GM19468 (cell line): ENCODE measurements at regions not wholly inside any gene's neighbourhood (a gene's known extent, or its start where the extent isn't known, plus 50 kb on each side); places are given as distances from the start of the nearest gene placed in this dataset.

Experiments used
- ATAC-seq: cut with Tn5 transposase; IDR thresholded peaks from one replicate; pipeline ENCODE4 v1.9.1; 2021; ENCODE audit warnings: mild to moderate bottlenecking, moderate library complexity, moderate number of reproducible peaks; ENCODE audit not compliant: unreplicated experiment; ENCODE audit errors: extremely low read depth

DNA sequence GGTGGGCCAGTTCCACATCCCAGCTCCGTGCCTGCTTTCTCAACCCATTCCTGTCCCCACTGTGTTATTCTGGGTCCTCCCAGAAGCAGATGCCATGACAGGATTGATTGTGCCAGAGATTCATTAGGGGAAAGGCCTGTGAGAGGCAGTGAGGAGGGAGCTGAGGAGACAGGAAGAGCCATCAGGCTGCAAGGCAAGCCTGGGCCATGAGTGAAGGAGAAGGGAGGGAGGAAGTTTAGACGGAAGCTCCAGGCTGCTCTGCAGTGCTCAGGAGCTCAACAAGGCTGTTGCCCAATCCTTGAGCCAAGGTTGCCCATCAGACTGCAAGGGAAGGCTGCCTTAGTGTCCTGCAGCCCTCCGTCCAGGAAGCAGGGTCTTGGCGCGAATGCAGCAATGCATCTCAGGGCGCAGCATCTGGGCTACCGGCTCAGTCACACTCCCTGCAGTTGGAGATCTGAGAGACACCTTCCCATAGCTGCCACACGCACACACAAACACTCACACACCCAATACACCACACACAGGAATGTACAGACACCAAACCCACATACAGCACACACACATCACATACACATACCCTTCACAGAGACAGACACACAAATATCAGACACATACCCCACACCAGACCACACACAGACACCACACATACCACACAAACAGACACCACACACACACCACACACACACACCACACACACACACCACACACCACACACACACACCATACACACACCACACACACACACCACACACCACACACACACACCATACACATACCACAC is 139.5 kb upstream of the NDUFV2 start:
- no peak for ATAC-seq

DNA sequence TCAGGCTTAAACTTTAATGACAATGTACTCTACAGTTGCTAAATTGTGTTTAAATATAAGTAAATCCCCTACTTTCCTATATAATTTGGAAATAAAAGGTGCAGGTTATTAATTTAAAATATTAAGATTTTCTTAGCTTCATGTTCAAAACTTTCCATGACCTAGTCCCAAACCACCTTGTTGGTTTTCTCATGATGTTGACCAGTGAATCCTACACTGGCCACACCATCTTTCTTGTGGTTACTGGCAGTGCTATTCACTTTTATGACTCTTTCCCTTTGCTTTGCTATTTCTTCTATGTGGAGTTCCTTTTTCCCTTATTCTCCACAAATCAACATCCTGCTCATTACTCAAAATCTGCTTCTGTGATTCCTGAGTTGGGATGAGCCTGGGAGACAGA is 138.6 kb upstream of the NDUFV2 start:
- ATAC-seq = no peak

- ATAC-seq = no peak
Measured at GRCh38 chr18:8965398-8965797, 137.1 kb upstream of the NDUFV2 start.

DNA sequence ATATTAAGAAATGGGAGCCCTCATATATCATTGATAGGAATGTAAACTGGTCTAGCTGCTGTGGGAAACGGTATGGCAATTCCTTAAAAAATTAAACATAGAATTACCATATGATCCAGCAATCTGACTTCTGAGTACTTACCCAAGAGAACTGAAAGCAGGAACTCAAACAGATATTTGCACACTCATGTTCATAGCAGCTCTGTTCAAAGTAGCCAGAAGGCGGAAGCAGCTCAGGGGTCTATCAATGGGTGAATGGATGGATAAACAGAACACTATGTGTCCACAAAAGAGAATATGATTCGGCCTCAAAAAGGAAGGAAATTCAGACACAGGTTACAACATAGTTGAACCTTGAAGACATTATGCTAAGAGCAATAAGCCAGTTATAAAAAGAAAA is 135.7 kb upstream of the NDUFV2 start:
- ATAC-seq = no peak

- ATAC-seq = no peak
Measured at GRCh38 chr18:8967573-8967972, 134.9 kb upstream of the NDUFV2 start.

DNA sequence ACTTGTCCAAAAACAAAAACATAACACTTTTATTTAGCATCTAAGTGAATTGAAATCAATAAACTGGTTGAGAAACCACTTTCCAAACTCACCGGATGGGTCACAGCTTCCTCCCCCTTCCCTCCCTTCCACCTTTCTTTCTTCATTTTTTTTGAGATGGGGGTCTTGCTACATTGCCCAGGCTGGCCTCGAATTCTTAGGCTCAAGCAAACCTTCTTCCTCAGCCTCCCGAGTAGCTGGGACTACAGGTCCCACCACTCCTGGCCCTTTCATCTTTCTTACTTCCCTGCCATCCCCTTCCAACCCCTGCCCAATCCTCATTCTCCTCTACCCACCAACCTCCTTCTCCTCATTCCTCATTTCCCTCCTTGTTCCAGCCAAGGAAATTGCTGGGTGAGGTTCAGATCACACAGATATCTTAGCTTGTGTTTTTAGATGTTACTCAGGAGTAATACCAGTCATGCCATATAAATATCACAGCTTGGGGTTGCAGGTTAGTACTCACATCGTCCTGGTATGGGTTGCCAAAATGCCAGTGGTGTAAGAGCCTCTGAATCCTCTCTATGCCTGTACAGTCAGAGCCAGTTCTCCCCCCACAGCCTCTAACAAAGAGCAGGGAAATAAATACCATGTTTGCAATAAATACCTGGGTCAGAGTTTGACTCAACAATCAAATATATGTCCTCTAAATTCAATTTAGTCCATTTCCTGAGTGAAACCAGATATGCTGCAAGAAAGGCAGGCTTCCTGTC is 132.7 kb upstream of the NDUFV2 start:
- no peak for ATAC-seq

GRCh38 chr18:8970843-8971242 is 131.7 kb upstream of the NDUFV2 start:
- no peak for ATAC-seq

GRCh38 chr18:8972116-8972515 is 130.4 kb upstream of the NDUFV2 start:
- ATAC-seq = no peak

DNA sequence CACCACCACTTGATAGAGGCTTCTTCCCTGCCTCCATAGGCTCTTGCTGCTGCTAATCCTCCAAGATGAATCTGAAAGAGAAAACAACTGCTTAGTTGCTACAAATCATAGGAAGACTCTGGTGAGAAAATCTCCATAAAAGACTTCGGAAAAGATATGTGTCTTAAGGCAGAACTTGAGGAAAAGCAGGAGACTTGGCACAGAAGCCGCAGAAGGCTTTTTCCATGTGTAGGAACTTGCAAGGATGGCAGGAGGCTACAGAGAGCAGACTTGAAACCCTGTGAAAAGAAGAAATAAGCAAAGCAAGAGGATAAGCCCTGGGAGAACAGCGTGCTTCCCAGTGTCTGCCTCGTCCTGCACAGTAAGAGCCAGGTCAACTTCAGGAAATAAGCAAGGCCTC is 128.2 kb upstream of the NDUFV2 start:
- no peak for ATAC-seq

- no peak for ATAC-seq
Measured at GRCh38 chr18:8974696-8975095, 127.8 kb upstream of the NDUFV2 start.

DNA sequence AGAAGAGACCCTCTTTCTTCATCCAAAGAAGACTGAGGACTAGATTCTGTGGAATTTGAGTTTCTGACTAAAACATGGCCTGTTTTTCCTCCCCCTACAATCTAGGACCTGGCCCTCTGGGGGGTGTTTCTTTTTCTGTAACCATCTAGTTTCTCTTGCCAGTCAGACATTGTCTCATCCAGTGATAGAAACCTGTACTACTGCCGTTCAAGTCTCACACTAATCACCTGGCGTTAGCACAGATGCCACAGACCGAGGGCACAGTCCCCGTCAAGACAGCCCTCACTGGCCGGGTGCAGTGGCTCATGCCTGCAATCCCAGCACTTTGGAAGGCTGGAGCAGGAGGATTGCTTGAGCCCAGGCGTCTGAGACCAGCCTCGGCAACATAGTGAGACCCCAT is 126.9 kb upstream of the NDUFV2 start:
- ATAC-seq = no peak

DNA sequence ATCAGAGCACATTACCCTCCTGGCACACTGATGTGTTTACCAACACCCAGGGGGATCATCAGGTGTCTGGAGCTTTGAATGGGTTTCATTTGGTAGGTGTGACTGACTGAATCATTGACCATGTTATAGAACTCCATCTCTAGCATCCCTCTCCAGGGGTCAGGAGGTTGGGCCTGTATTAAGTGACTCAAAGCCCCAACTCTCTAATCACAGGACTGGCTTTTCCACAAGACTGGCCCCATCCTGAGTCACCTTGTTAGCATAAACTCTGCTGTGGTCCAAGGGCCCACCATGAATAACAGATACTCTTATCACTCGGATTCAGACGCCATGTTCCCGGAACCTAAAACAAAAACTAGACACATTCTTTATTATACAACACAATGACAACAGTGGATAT is 125.9 kb upstream of the NDUFV2 start:
- no peak for ATAC-seq

DNA sequence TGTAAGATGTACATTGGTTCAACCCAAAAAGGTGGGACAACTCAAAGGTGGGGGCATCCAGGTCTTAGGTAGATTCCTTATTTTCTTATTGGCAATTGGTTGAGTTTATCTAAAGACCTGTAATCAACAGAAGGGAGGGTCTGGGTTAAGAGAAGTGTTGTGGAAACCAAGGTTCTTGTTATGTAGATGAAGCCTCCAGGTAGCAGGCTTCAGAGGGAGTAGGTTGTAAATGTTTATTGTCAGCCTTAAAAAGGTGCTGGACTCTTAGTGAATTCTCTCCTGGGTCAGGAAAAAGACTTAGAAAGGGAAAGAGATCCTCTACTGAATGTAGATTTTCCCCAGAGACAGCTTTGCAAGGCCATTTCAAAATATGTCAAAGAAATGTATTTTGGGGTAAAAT is 125.3 kb upstream of the NDUFV2 start:
- ATAC-seq = no peak

DNA sequence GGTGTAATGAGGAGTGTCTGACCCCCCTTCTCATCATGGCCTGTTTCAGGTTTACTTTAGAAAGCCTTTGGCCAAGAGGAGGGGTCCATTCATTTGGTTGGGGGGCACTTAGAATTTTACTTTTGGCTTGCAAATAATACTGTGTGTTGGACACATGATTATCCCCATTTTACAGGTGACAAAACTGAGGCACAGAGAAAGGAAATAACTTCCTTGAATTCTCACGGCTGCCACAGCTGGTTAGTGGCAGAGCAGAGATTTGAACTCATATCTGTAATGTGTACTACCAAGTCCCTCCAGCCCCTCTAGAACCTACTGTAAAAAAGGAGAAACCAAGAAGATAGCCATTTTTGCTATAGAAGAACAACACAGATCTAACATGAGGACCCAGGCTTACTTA is 124.8 kb upstream of the NDUFV2 start:
- ATAC-seq = no peak

DNA sequence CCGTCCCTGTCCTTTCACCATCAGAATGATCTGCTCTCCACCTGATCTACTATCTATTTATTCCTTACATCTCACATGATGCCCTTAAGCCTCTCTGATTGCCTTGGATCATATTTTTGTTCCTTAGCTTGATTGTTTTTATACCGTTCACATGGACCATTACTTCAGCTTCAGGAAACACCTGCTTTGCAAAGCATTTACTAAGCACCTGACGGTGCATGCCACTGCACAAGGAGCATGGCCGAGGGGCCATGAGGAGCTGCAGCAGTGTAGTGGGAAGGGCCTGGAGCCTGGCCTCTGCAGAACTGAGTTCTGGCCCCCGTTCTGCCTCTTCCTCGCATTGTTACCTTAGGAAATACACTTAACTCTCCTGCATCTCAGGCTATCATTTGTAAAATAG is 124.1 kb upstream of the NDUFV2 start:
- no peak for ATAC-seq

- no peak for ATAC-seq
Measured at GRCh38 chr18:8979258-8979988, 123.1 kb upstream of the NDUFV2 start.

DNA sequence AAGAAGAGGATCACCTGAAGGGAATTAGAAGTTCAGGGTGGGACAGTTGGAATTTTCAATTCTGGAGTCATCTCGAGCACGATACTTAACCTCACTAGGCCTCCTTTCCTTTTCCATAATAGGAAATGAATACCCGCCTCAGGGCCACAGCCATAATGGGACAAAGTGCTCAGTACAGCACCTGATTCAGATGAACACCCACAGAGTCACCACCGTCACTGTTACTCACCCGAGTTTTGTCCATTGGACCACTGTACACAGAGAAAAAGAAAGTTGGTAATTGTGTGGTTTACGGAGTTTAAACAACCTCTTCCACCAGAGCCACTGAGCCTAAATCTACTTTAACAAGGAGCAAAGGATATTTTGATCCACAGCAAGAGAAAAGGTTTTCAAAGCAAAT is 122.0 kb upstream of the NDUFV2 start:
- ATAC-seq = no peak

- no peak for ATAC-seq
Measured at GRCh38 chr18:8980918-8981317, 121.6 kb upstream of the NDUFV2 start.

DNA sequence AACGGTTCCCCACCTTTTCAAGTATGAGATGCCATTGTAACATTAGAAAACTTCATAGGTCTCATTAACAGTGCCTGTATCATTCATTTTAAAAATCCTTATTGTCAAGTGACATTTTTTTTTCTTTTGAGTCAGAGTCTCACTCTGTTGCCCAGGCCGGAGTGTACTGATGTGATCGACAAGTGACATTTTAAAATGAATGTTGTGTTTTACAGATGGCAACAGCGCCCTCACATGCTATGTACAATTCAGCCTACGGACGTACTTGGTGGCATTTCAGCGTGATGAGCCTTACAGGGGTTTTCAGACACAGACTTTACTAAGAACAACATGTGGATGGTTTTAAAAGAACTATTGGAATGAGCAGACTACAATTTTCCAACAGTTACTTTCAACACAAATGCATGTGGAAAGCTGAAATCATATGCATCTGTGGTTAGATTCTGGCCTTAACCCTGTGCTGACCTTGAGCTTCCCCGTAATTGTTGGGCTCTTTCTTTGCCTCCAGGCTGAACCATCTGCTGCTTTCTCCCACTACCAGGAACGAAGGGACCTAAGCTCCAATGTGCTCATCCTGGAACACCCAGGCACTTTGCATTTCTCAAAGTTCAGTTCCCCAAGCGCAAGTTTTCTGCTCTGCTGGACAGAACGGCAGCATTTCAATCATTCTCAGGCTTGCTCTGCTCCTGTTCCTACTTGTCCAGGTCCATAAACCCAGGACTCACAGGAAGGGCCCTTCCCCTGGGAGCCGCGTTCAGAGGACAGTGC is 119.9 kb upstream of the NDUFV2 start:
- ATAC-seq = no peak

DNA sequence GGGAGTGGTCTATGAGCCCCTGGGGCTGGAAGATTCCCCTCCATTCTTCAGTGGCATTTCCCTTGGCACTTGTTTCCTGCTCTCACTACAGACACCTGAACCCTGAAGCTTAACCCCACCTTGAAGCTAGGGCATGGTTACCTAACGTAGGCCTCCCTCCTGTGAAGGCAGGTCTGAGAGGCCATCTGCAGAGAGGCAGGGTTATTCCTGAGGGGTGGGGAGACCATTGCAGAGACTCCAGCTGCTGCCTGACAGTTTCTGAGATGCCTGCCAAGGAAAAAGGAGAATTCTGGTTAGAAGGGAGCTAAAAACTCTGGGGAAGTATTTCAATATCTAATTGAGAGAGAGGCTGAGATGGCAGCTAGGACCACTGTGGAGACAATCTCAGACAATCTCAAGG is 119.3 kb upstream of the NDUFV2 start:
- no peak for ATAC-seq
